Stomach (tissue), 8 donors: ENCODE measurements at regions not wholly inside any gene's neighbourhood (a gene's known extent, or its start where the extent isn't known, plus 50 kb on each side); places are given as distances from the start of the nearest gene placed in this dataset.

Experiments
- DNase-seq, 2 donors: peaks; one replicate each; pipeline versions ENCODE4 v3.0.0 to v3.0.0-alpha.2; 2013 to 2019
- H3K27ac ChIP-seq, 5 donors: fragments of 200-600 bp in 4 of 5; sonication (generic) in 4 of 5; one replicate each; pipeline ENCODE4 v1.5.1; 2013 to 2019; ENCODE audit warnings: mild to moderate bottlenecking in 1 of 5, moderate library complexity in 1 of 5
- H3K27me3 ChIP-seq, 3 donors: fragments of 200-600 bp; sonication (generic); one replicate each; pipeline ENCODE4 v1.5.1; 2017 to 2019; ENCODE audit warnings: mixed run types in 1 of 3
- H3K36me3 ChIP-seq, 4 donors: fragments of 200-600 bp; sonication (generic); 1 replicate in 3 of 4; 2 replicates in 1 of 4; pipeline ENCODE4 v1.5.1; 2016 to 2019
- H3K4me1 ChIP-seq, 4 donors: fragments of 200-600 bp; sonication (generic); one replicate each; pipeline ENCODE4 v1.5.1; 2016 to 2019
- H3K4me3 ChIP-seq, 4 donors: fragments of 200-600 bp; sonication (generic) in 3 of 4; one replicate each; pipeline ENCODE4 v1.5.1; 2016 to 2019; ENCODE audit warnings: mild to moderate bottlenecking in 1 of 4
- H3K9me3 ChIP-seq, 4 donors: fragments of 200-600 bp; sonication (generic); one replicate each; pipeline ENCODE4 v1.5.1; 2016 to 2019
- CTCF ChIP-seq, 7 experiments: fragments of 450-650 bp in 4 of 7; fragments of 200-600 bp in 3 of 7; sonication (generic) in 3 of 7; IDR thresholded peaks; one replicate each; pipeline ENCODE4 v1.5.1; 2016 to 2019; ENCODE audit warnings: antibody characterized with exemption in 7 of 7, control low read depth in 2 of 7, mild to moderate bottlenecking in 1 of 7
- EP300 ChIP-seq: sonication (generic); formaldehyde crosslinking; IDR thresholded peaks from one replicate; pipeline ENCODE4 v1.6.1; 2017; ENCODE audit warnings: antibody characterized with exemption
- POLR2A ChIP-seq, 4 donors: fragments of 450-650 bp; IDR thresholded peaks; one replicate each; pipeline ENCODE4 v1.6.1; 2016; ENCODE audit warnings: antibody characterized with exemption in 4 of 4, control low read depth in 2 of 4, mild to moderate bottlenecking in 1 of 4, moderate library complexity in 1 of 4
- POLR2AphosphoS5 ChIP-seq, 3 donors: sonication (generic); formaldehyde crosslinking; IDR thresholded peaks; one replicate each; pipeline ENCODE4 v1.6.1; 2016; ENCODE audit warnings: antibody characterized with exemption in 3 of 3
- WGBS, 5 donors: extraction: QIAGEN DNeasy Blood & Tissue Kit in 3 of 5; methylation state at CpG; one replicate each; pipeline versions ENCODE4 v1.1.5 to v1.1.7; 2013 to 2018; 5-methylcytosine and 5-hydroxymethylcytosine counted together
- intact Hi-C: fragments of 100-400 bp; cut with DNase I; formaldehyde crosslinking; loops from one replicate; pipeline ENCODE4 v1.15.1; 2023; ENCODE audit warnings: low total_unique reads
- donor health status: healthy with polysubstance abuse.
- donor health status: Bipolar disorder and iron deficiency.
- donor health status: healthy.

GRCh38 chr4:108567831-108568230 is 52.5 kb upstream of the RPL34 start:
- Histone ChIP-seq H3K36me3 (no peaks in the 10 kb centered on the region), H3K4me3 (no peak overlapping the region), H3K9me3 (no peaks in the 10 kb centered on the region), H3K27ac (no peak overlapping the region), H3K4me1 (peaks cover 0 to 4% (median 0%) of the 10 kb centered on the region in 4 donors), H3K27me3 (peaks cover 0 to 21% (median 0%) of the 10 kb centered on the region in 3 donors)
- no peak for TF ChIP-seq POLR2A (IDR thresholded peaks at IDR 0.05)
- TF ChIP-seq EP300 = no peak
- TF ChIP-seq CTCF (IDR thresholded peaks at IDR 0.05) = no peak
- TF ChIP-seq POLR2AphosphoS5 (IDR thresholded peaks at IDR 0.05) = no peak
- no peak for DNase-seq
- intact Hi-C loops = loop anchor here (10.0 kb wide), 1 partner anchor 543 kb away; no protein-coding TSS in a partner anchor

GRCh38 chr4:108561116-108561515 is 59.3 kb upstream of the RPL34 start:
- WGBS, 5 donors = 36 to 65% (median 52%) methylated on average over 3 of the region's 3 CpGs
- no peak for TF ChIP-seq EP300
- no peaks in the 10 kb centered on the region for H3K27me3 ChIP-seq
- intact Hi-C loops = loop anchor here (10.0 kb wide), 1 partner anchor 536 kb away; no protein-coding TSS in a partner anchor
- H3K36me3 ChIP-seq = no peaks in the 10 kb centered on the region
- H3K27ac ChIP-seq = no peak overlapping the region
- H3K9me3 ChIP-seq = no peaks in the 10 kb centered on the region
- no peak for DNase-seq
- no peaks in the 10 kb centered on the region for H3K4me1 ChIP-seq
- no peak overlapping the region for H3K4me3 ChIP-seq

- 57 to 74% (median 58%) methylated on average over 4 of the region's 4 CpGs for WGBS, 5 donors
Measured at GRCh38 chr4:108560616-108561015, 59.8 kb upstream of the RPL34 start.

GRCh38 chr4:108559911-108560310 is 60.5 kb upstream of the RPL34 start:
- WGBS, 5 donors = 60 to 76% (median 70%) methylated on average over 3 of the region's 3 CpGs

More at GRCh38 chr4:108560616-108561015, 59.8 kb upstream of the RPL34 start:
- peak in 1 of 2 donors; percentile 62 for DNase-seq
- Histone ChIP-seq H3K27me3 (no peaks in the 10 kb centered on the region), H3K4me1 (no peaks in the 10 kb centered on the region), H3K4me3 (no peak overlapping the region), H3K9me3 (no peaks in the 10 kb centered on the region), H3K27ac (no peak overlapping the region), H3K36me3 (no peaks in the 10 kb centered on the region)
- intact Hi-C loops = loop anchor here (10.0 kb wide), 1 partner anchor 536 kb away; no protein-coding TSS in a partner anchor
- no peak for TF ChIP-seq CTCF (IDR thresholded peaks at IDR 0.05)
- no peak for TF ChIP-seq POLR2A (IDR thresholded peaks at IDR 0.05)

More at GRCh38 chr4:108559911-108560310, 60.5 kb upstream of the RPL34 start:
- H3K4me1 ChIP-seq = no peaks in the 10 kb centered on the region
- intact Hi-C loops = loop anchor here (10.0 kb wide), 1 partner anchor 535 kb away; no protein-coding TSS in a partner anchor
- no peaks in the 10 kb centered on the region for H3K9me3 ChIP-seq
- H3K4me3 ChIP-seq = no peak overlapping the region
- H3K27ac ChIP-seq = no peak overlapping the region
- H3K36me3 ChIP-seq = no peaks in the 10 kb centered on the region
- no peak for DNase-seq
- TF ChIP-seq POLR2AphosphoS5 (IDR thresholded peaks at IDR 0.05) (no peak), EP300 (no peak), CTCF (IDR thresholded peaks at IDR 0.05) (no peak), POLR2A (IDR thresholded peaks at IDR 0.05) (no peak)
- no peaks in the 10 kb centered on the region for H3K27me3 ChIP-seq
